WTC11 (cell line): ENCODE measurements at regions not wholly inside any gene's neighbourhood (a gene's known extent, or its start where the extent isn't known, plus 50 kb on each side); places are given as distances from the start of the nearest gene placed in this dataset.

Source experiments
- ATAC-seq: fragments of 200-7000 bp; cut with Tn5 transposase; 2 replicates; pipeline ENCODE4 v1.10.0; 2021; ENCODE audit warnings: mild to moderate bottlenecking, moderate library complexity
- CTCF ChIA-PET: fragments of 300-600 bp; sonication (Branson Sonifier 250); formaldehyde crosslinking; loops from one replicate; lab custom pipeline; 2021; ENCODE audit warnings: antibody characterized with exemption; lab: Charles Lee
- POLR2A ChIA-PET: fragments of 350-600 bp; sonication (Branson Sonifier 250); formaldehyde crosslinking; loops from one replicate; lab custom pipeline; 2021; ENCODE audit warnings: antibody characterized with exemption; lab: Charles Lee
- DNase-seq: peaks from one replicate; pipeline ENCODE4 v3.0.0; 2021; ENCODE audit warnings: low spot score
- H3K27ac Mint-ChIP-seq: 2 replicates; pipeline ENCODE4 v1.8.0; 2021; ENCODE audit warnings: mixed read lengths
- H3K27me3 Mint-ChIP-seq: 2 replicates; pipeline ENCODE4 v1.8.0; 2021; ENCODE audit warnings: low read depth, mild to moderate bottlenecking, moderate library complexity, mixed read lengths
- H3K36me3 Mint-ChIP-seq: 2 replicates; pipeline ENCODE4 v1.8.0; 2021; ENCODE audit warnings: mixed read lengths
- H3K4me1 Mint-ChIP-seq: 2 replicates; pipeline ENCODE4 v1.8.0; 2022; ENCODE audit warnings: mixed read lengths
- H3K4me3 Mint-ChIP-seq: 2 replicates; pipeline ENCODE4 v1.8.0; 2021; ENCODE audit warnings: mild to moderate bottlenecking, moderate library complexity, mixed read lengths
- H3K9me3 Mint-ChIP-seq: 2 replicates; pipeline ENCODE4 v1.8.0; 2021; ENCODE audit warnings: mixed read lengths
- ATF1 ChIP-seq: sonication (generic); formaldehyde crosslinking; IDR thresholded peaks from 2 replicates; pipeline ENCODE4 v1.8.1; 2023; ENCODE audit warnings: mild to moderate bottlenecking, moderate library complexity, missing genetic modification reagents
- CREM ChIP-seq: sonication (generic); formaldehyde crosslinking; IDR thresholded peaks from 2 replicates; pipeline ENCODE4 v1.8.1; 2022; ENCODE audit warnings: mild to moderate bottlenecking, missing genetic modification reagents, moderate library complexity
- ETV6 ChIP-seq: sonication (generic); formaldehyde crosslinking; IDR thresholded peaks from 2 replicates; pipeline ENCODE4 v1.8.1; 2022; ENCODE audit warnings: mild to moderate bottlenecking, missing genetic modification reagents
- FOXJ3 ChIP-seq: sonication (generic); formaldehyde crosslinking; IDR thresholded peaks from 2 replicates; pipeline ENCODE4 v1.9.0; 2021; ENCODE audit warnings: missing genetic modification reagents, mild to moderate bottlenecking, borderline replicate concordance
- FOXK1 ChIP-seq: sonication (generic); formaldehyde crosslinking; IDR thresholded peaks from 2 replicates; pipeline ENCODE4 v1.8.0; 2022; ENCODE audit warnings: mild to moderate bottlenecking, moderate library complexity, missing genetic modification reagents
- FOXP1 ChIP-seq: sonication (generic); formaldehyde crosslinking; IDR thresholded peaks from 2 replicates; pipeline ENCODE4 v1.8.0; 2022; ENCODE audit warnings: missing genetic modification reagents, mild to moderate bottlenecking, moderate library complexity, borderline replicate concordance
- MXD4 ChIP-seq: fragments of 250-450 bp; sonication (Bioruptor Pico); IDR thresholded peaks from 2 replicates; pipeline ENCODE4 v1.8.0; 2021; ENCODE audit warnings: mild to moderate bottlenecking, moderate library complexity, borderline replicate concordance
- NFATC4 ChIP-seq: fragments of 250-450 bp; sonication (Bioruptor Pico); IDR thresholded peaks from 2 replicates; pipeline ENCODE4 v1.9.0; 2021; ENCODE audit warnings: mild to moderate bottlenecking
- NFE2L1 ChIP-seq: sonication (generic); formaldehyde crosslinking; IDR thresholded peaks from 2 replicates; pipeline ENCODE4 v1.8.1; 2023; ENCODE audit warnings: missing genetic modification reagents
- OVOL2 ChIP-seq: fragments of 250-450 bp; sonication (Bioruptor Pico); IDR thresholded peaks from 2 replicates; pipeline ENCODE4 v1.9.0; 2021; ENCODE audit warnings: mild to moderate bottlenecking, borderline replicate concordance
- SMAD3 ChIP-seq: sonication (generic); formaldehyde crosslinking; IDR thresholded peaks from 2 replicates; pipeline ENCODE4 v1.8.0; 2022; ENCODE audit warnings: missing genetic modification reagents, mild to moderate bottlenecking, borderline replicate concordance
- TCF7 ChIP-seq: sonication (generic); formaldehyde crosslinking; IDR thresholded peaks from 2 replicates; pipeline ENCODE4 v1.8.0; 2022; ENCODE audit warnings: mild to moderate bottlenecking, low read depth, missing genetic modification reagents, moderate library complexity
- TP53 ChIP-seq: sonication (generic); formaldehyde crosslinking; IDR thresholded peaks from 2 replicates; pipeline ENCODE4 v1.8.1; 2023; ENCODE audit warnings: mild to moderate bottlenecking, missing genetic modification reagents
- ZBTB21 ChIP-seq: sonication (generic); formaldehyde crosslinking; IDR thresholded peaks from 2 replicates; pipeline ENCODE4 v1.8.1; 2023; ENCODE audit warnings: mild to moderate bottlenecking, missing genetic modification reagents, borderline replicate concordance
- ZNF138 ChIP-seq: sonication (generic); formaldehyde crosslinking; conservative IDR thresholded peaks from 2 replicates; pipeline ENCODE4 v1.8.1; 2022; ENCODE audit warnings: mild to moderate bottlenecking, moderate library complexity, missing genetic modification reagents
- ZNF219 ChIP-seq: sonication (generic); formaldehyde crosslinking; IDR thresholded peaks from 2 replicates; pipeline ENCODE4 v1.8.0; 2023; ENCODE audit warnings: missing genetic modification reagents, mild to moderate bottlenecking, borderline replicate concordance
- ZNF317 ChIP-seq: sonication (generic); formaldehyde crosslinking; IDR thresholded peaks from 2 replicates; pipeline ENCODE4 v1.8.1; 2023; ENCODE audit warnings: low read depth, mild to moderate bottlenecking, moderate library complexity, missing genetic modification reagents, borderline replicate concordance
- ZNF416 ChIP-seq: fragments of 250-450 bp; sonication (Bioruptor Pico); IDR thresholded peaks from 2 replicates; pipeline ENCODE4 v1.9.0; 2021; ENCODE audit warnings: mild to moderate bottlenecking, inconsistent platforms
- ZNF671 ChIP-seq: fragments of 250-450 bp; sonication (Bioruptor Pico); IDR thresholded peaks from 2 replicates; pipeline ENCODE4 v1.8.0; 2021; ENCODE audit warnings: mild to moderate bottlenecking
- TF ChIP-seq, protein P1 (sequence below): fragments of 250-450 bp; sonication (Bioruptor Pico); IDR thresholded peaks from 2 replicates; pipeline ENCODE4 v1.9.0; 2021; ENCODE audit warnings: mild to moderate bottlenecking
- TF ChIP-seq, protein P2 (sequence below): sonication (generic); formaldehyde crosslinking; IDR thresholded peaks from 2 replicates; pipeline ENCODE4 v1.8.0; 2022; ENCODE audit warnings: mild to moderate bottlenecking, missing genetic modification reagents
- TF ChIP-seq, protein P3 (sequence below): fragments of 250-450 bp; sonication (Bioruptor Pico); IDR thresholded peaks from 2 replicates; pipeline ENCODE4 v1.8.0; 2021; ENCODE audit warnings: mild to moderate bottlenecking
- TF ChIP-seq, protein P4 (sequence below): sonication (generic); formaldehyde crosslinking; IDR thresholded peaks from 2 replicates; pipeline ENCODE4 v1.8.1; 2023; ENCODE audit warnings: mild to moderate bottlenecking, missing genetic modification reagents, moderate library complexity
- TF ChIP-seq, protein P5 (sequence below): sonication (generic); formaldehyde crosslinking; IDR thresholded peaks from 2 replicates; pipeline ENCODE4 v1.8.1; 2022; ENCODE audit warnings: mild to moderate bottlenecking, moderate library complexity, missing genetic modification reagents
- TF ChIP-seq, protein P6 (sequence below): sonication (generic); formaldehyde crosslinking; IDR thresholded peaks from 2 replicates; pipeline ENCODE4 v1.8.0; 2022; ENCODE audit warnings: mild to moderate bottlenecking, missing genetic modification reagents
- TF ChIP-seq, protein P7 (sequence below): fragments of 250-450 bp; sonication (Bioruptor Pico); IDR thresholded peaks from 2 replicates; pipeline ENCODE4 v1.9.0; 2021; ENCODE audit warnings: moderate library complexity, mild to moderate bottlenecking, inconsistent platforms, borderline replicate concordance
- TF ChIP-seq, protein P8 (sequence below): sonication (generic); formaldehyde crosslinking; IDR thresholded peaks from 2 replicates; pipeline ENCODE4 v1.8.0; 2022; ENCODE audit warnings: missing genetic modification reagents

DNA sequence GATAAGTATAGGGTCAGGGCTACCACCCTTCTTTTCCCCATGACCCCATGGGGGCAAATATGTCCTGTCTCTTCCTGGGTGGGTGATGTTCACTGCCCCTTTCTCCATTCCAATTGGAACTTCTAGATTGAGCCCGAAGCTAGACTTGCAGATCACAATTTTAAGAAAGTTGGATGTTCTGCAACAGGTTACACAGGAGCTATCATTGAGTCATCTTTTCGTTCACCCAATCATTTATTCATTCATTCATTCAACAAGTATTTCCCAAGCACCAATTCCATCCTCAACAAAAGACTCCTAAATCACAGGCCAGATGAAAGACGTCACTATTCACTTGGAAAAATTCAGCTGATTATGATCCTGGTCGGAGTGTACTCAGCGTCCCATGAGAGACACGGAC is 71.0 kb upstream of the FOXP4 start:
- ATAC-seq (no peak), DNase-seq (no peak)
- Mint-ChIP-seq H3K27me3 (peaks cover 72% of the 10 kb centered on the region), H3K4me1 (peaks cover 31% of the 10 kb centered on the region), H3K4me3 (no peak overlapping the region), H3K36me3 (no peaks in the 10 kb centered on the region), H3K27ac (no peak overlapping the region), H3K9me3 (no peaks in the 10 kb centered on the region)
- TF ChIP-seq CREM (CRISPR knock-in tag): no peak
- TF ChIP-seq, protein P1, sequence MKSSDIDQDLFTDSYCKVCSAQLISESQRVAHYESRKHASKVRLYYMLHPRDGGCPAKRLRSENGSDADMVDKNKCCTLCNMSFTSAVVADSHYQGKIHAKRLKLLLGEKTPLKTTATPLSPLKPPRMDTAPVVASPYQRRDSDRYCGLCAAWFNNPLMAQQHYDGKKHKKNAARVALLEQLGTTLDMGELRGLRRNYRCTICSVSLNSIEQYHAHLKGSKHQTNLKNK: no peak
- TF ChIP-seq FOXK1 (CRISPR knock-in tag): no peak
- TF ChIP-seq ZNF138 (CRISPR knock-in tag): no peak
- TF ChIP-seq, protein P2, sequence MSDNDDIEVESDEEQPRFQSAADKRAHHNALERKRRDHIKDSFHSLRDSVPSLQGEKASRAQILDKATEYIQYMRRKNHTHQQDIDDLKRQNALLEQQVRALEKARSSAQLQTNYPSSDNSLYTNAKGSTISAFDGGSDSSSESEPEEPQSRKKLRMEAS (CRISPR knock-in tag): no peak
- TF ChIP-seq ZBTB21 (CRISPR knock-in tag): no peak
- no peak for TF ChIP-seq FOXP1 (CRISPR knock-in tag)
- no peak for TF ChIP-seq ZNF219
- no peak for TF ChIP-seq TCF7 (CRISPR knock-in tag)
- no peak for TF ChIP-seq MXD4 (CRISPR knock-in tag)
- TF ChIP-seq OVOL2: no peak
- TF ChIP-seq, protein P3, sequence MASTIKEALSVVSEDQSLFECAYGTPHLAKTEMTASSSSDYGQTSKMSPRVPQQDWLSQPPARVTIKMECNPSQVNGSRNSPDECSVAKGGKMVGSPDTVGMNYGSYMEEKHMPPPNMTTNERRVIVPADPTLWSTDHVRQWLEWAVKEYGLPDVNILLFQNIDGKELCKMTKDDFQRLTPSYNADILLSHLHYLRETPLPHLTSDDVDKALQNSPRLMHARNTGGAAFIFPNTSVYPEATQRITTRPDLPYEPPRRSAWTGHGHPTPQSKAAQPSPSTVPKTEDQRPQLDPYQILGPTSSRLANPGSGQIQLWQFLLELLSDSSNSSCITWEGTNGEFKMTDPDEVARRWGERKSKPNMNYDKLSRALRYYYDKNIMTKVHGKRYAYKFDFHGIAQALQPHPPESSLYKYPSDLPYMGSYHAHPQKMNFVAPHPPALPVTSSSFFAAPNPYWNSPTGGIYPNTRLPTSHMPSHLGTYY (CRISPR knock-in tag): no peak
- no peak for TF ChIP-seq ATF1 (CRISPR knock-in tag)
- TF ChIP-seq, protein P4, sequence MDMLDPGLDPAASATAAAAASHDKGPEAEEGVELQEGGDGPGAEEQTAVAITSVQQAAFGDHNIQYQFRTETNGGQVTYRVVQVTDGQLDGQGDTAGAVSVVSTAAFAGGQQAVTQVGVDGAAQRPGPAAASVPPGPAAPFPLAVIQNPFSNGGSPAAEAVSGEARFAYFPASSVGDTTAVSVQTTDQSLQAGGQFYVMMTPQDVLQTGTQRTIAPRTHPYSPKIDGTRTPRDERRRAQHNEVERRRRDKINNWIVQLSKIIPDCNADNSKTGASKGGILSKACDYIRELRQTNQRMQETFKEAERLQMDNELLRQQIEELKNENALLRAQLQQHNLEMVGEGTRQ (CRISPR knock-in tag): no peak
- no peak for TF ChIP-seq SMAD3 (CRISPR knock-in tag)
- no peak for TF ChIP-seq FOXJ3 (CRISPR knock-in tag)
- TF ChIP-seq, protein P5, sequence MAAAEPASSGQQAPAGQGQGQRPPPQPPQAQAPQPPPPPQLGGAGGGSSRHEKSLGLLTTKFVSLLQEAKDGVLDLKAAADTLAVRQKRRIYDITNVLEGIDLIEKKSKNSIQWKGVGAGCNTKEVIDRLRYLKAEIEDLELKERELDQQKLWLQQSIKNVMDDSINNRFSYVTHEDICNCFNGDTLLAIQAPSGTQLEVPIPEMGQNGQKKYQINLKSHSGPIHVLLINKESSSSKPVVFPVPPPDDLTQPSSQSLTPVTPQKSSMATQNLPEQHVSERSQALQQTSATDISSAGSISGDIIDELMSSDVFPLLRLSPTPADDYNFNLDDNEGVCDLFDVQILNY (CRISPR knock-in tag): no peak
- ChIA-PET CTCF (interaction anchor here (0.8 kb wide), 1 partner anchor 33 kb away, joined by 3 read pairs; no protein-coding TSS in a partner anchor), POLR2A (no interaction called here)

DNA sequence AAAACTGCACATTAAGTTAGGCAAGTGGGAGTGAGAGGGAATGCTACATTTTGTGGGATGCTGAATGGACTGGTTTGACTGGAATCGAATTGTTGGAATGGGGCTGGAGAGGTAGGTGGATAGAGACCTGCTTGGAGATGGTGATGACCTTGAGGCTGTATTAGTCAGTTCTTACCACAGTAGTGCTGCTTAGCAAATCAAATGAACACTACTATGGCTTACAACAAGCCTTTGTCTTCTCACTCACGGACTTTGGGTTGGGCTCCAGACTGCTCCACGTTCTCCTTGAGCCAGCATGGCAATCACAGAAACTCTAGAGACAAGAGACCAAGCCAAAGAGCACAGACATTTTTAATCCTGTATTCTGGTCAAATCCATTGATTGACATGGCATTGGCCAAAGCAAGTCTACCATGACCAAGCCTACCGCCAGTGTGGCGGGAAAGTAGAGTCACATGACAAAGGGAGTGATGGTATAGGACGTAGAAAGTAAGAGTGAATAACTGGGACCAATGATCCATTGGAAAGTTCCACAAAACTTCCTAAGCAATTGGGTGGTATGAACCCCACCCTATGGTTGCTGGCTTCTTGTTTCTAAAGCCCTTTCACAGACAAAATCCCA is 70.3 kb upstream of the FOXP4 start:
- H3K27ac Mint-ChIP-seq: no peak overlapping the region
- no peaks in the 10 kb centered on the region for H3K36me3 Mint-ChIP-seq
- H3K4me1 Mint-ChIP-seq: peaks cover 30% of the 10 kb centered on the region
- DNase-seq (no peak), ATAC-seq (no peak)
- H3K27me3 Mint-ChIP-seq: peaks cover 66% of the 10 kb centered on the region
- CTCF ChIA-PET: interaction anchor here (0.8 kb wide), 1 partner anchor 33 kb away, joined by 3 read pairs; no protein-coding TSS in a partner anchor
- TF ChIP-seq ZNF416 (no peak), NFATC4 (CRISPR knock-in tag) (no peak), NFE2L1 (no peak), ZNF317 (CRISPR knock-in tag) (no peak), ETV6 (CRISPR knock-in tag) (no peak), TP53 (CRISPR knock-in tag) (no peak), ZNF671 (CRISPR knock-in tag) (no peak)
- TF ChIP-seq, protein P6, sequence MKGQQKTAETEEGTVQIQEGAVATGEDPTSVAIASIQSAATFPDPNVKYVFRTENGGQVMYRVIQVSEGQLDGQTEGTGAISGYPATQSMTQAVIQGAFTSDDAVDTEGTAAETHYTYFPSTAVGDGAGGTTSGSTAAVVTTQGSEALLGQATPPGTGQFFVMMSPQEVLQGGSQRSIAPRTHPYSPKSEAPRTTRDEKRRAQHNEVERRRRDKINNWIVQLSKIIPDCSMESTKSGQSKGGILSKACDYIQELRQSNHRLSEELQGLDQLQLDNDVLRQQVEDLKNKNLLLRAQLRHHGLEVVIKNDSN (CRISPR knock-in tag): no peak
- TF ChIP-seq, protein P7, sequence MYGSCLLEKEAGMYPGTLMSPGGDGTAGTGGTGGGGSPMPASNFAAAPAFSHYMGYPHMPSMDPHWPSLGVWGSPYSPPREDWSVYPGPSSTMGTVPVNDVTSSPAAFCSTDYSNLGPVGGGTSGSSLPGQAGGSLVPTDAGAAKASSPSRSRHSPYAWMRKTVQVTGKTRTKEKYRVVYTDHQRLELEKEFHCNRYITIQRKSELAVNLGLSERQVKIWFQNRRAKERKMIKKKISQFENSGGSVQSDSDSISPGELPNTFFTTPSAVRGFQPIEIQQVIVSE (CRISPR knock-in tag): no peak
- TF ChIP-seq, protein P8, sequence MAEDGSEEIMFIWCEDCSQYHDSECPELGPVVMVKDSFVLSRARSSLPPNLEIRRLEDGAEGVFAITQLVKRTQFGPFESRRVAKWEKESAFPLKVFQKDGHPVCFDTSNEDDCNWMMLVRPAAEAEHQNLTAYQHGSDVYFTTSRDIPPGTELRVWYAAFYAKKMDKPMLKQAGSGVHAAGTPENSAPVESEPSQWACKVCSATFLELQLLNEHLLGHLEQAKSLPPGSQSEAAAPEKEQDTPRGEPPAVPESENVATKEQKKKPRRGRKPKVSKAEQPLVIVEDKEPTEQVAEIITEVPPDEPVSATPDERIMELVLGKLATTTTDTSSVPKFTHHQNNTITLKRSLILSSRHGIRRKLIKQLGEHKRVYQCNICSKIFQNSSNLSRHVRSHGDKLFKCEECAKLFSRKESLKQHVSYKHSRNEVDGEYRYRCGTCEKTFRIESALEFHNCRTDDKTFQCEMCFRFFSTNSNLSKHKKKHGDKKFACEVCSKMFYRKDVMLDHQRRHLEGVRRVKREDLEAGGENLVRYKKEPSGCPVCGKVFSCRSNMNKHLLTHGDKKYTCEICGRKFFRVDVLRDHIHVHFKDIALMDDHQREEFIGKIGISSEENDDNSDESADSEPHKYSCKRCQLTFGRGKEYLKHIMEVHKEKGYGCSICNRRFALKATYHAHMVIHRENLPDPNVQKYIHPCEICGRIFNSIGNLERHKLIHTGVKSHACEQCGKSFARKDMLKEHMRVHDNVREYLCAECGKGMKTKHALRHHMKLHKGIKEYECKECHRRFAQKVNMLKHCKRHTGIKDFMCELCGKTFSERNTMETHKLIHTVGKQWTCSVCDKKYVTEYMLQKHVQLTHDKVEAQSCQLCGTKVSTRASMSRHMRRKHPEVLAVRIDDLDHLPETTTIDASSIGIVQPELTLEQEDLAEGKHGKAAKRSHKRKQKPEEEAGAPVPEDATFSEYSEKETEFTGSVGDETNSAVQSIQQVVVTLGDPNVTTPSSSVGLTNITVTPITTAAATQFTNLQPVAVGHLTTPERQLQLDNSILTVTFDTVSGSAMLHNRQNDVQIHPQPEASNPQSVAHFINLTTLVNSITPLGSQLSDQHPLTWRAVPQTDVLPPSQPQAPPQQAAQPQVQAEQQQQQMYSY (CRISPR knock-in tag): no peak
- H3K9me3 Mint-ChIP-seq: no peaks in the 10 kb centered on the region
- POLR2A ChIA-PET: interaction anchor here (0.5 kb wide), 1 partner anchor 50 kb away, joined by 8 read pairs; no protein-coding TSS in a partner anchor
- H3K4me3 Mint-ChIP-seq: no peak overlapping the region
